ENCODE measurements at regions not wholly inside any gene's neighbourhood (a gene's known extent, or its start where the extent isn't known, plus 50 kb on each side); places are given as distances from the start of the nearest gene placed in this dataset.

GRCh38 chr9:28900406-28900805 lies 1327.1 kb upstream of the C9orf72 start:
- no peak for DNase-seq (ENCODE audit: low read depth in 2 of 2)

- no peak for DNase-seq (ENCODE audit: low read depth in 2 of 2)
Observed at GRCh38 chr9:28909526-28909925, 1336.2 kb upstream of the C9orf72 start.

GRCh38 chr9:28912621-28913020 lies 1339.3 kb upstream of the C9orf72 start:
- DNase-seq (ENCODE audit: low read depth in 2 of 2), result no peak

GRCh38 chr9:28915202-28915930 lies 1342.1 kb upstream of the C9orf72 start:
- DNase-seq (ENCODE audit: low read depth in 2 of 2), result no peak

- no peak for DNase-seq (ENCODE audit: low read depth in 2 of 2)
Observed at GRCh38 chr9:28916348-28916747, 1343.1 kb upstream of the C9orf72 start.

GRCh38 chr9:28921857-28922500 lies 1348.7 kb upstream of the C9orf72 start:
- no peak for DNase-seq (ENCODE audit: low read depth in 2 of 2)

- no peak for DNase-seq (ENCODE audit: low read depth in 2 of 2)
Observed at GRCh38 chr9:28922891-28923290, 1349.6 kb upstream of the C9orf72 start.

- DNase-seq (ENCODE audit: low read depth in 2 of 2), result no peak
Observed at GRCh38 chr9:28923351-28923750, 1350.1 kb upstream of the C9orf72 start.

GRCh38 chr9:28925157-28925556 lies 1351.9 kb upstream of the C9orf72 start:
- no peak for DNase-seq (ENCODE audit: low read depth in 2 of 2)

- no peak for DNase-seq (ENCODE audit: low read depth in 2 of 2)
Observed at GRCh38 chr9:28926306-28926705, 1353.0 kb upstream of the C9orf72 start.

- no peak for DNase-seq (ENCODE audit: low read depth in 2 of 2)
Observed at GRCh38 chr9:28927691-28928090, 1354.4 kb upstream of the C9orf72 start.

- DNase-seq (ENCODE audit: low read depth in 2 of 2), result no peak
Observed at GRCh38 chr9:28929433-28929832, 1356.2 kb upstream of the C9orf72 start.

- DNase-seq (ENCODE audit: low read depth in 2 of 2), result no peak
Observed at GRCh38 chr9:28930766-28931165, 1357.5 kb upstream of the C9orf72 start.

- no peak for DNase-seq (ENCODE audit: low read depth in 2 of 2)
Observed at GRCh38 chr9:28934111-28934510, 1360.8 kb upstream of the C9orf72 start.

- DNase-seq (ENCODE audit: low read depth in 2 of 2), result no peak
Observed at GRCh38 chr9:28938981-28939380, 1365.7 kb upstream of the C9orf72 start.

- DNase-seq (ENCODE audit: low read depth in 2 of 2), result no peak
Observed at GRCh38 chr9:28941856-28942255, 1368.6 kb upstream of the C9orf72 start.

GRCh38 chr9:28942941-28943340 lies 1369.7 kb upstream of the C9orf72 start:
- DNase-seq (ENCODE audit: low read depth in 2 of 2), result no peak

- DNase-seq (ENCODE audit: low read depth in 2 of 2), result no peak
Observed at GRCh38 chr9:28946648-28947047, 1373.4 kb upstream of the C9orf72 start.

- no peak for DNase-seq (ENCODE audit: low read depth in 2 of 2)
Observed at GRCh38 chr9:28951945-28952344, 1378.7 kb upstream of the C9orf72 start.

GRCh38 chr9:28956116-28956880 lies 1383.0 kb upstream of the C9orf72 start:
- no peak for DNase-seq (ENCODE audit: low read depth in 2 of 2)

- DNase-seq (ENCODE audit: low read depth in 2 of 2), result no peak
Observed at GRCh38 chr9:28960602-28961001, 1387.3 kb upstream of the C9orf72 start.

- DNase-seq (ENCODE audit: low read depth in 2 of 2), result no peak
Observed at GRCh38 chr9:28961623-28962022, 1388.3 kb upstream of the C9orf72 start.

GRCh38 chr9:28967226-28967625 lies 1393.9 kb upstream of the C9orf72 start:
- no peak for DNase-seq (ENCODE audit: low read depth in 2 of 2)
